DMS153 treated with DMSO at 0.1 percent for 48 hours (cell line): ENCODE measurements at regions not wholly inside any gene's neighbourhood (a gene's known extent, or its start where the extent isn't known, plus 50 kb on each side); places are given as distances from the start of the nearest gene placed in this dataset.
"Not testable (repeated sequence)": the region's sequence is repeated elsewhere in the genome, so short reads cannot be mapped to it uniquely, and the experiment has no call there.

ENCODE experiments used
- DNase-seq: peaks from one replicate; lab custom pipeline; 2025; ENCODE audit not compliant: unreplicated experiment; lab: John Stamatoyannopoulos, UW

DNA sequence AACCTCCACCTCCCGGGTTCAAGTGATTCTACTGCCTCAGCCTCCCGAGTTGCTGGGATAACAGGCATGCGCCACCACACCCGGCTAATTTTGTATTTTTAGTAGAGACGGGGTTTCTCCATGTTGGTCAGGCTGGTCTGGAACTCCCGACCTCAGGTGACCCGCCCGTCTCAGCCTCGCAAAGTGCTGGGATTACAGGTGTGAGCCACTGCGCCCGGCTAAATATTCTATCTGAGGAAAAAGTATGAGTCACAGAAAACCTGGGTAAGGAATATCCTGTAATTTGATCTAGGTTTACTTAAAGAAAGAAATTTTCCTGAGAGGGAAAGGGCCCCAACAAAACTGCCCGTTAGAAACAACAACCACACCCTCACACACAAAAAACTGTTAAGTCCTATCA, 776.2 kb upstream of the NCAM2 start:
- not testable (repeated sequence) for DNase-seq

DNA sequence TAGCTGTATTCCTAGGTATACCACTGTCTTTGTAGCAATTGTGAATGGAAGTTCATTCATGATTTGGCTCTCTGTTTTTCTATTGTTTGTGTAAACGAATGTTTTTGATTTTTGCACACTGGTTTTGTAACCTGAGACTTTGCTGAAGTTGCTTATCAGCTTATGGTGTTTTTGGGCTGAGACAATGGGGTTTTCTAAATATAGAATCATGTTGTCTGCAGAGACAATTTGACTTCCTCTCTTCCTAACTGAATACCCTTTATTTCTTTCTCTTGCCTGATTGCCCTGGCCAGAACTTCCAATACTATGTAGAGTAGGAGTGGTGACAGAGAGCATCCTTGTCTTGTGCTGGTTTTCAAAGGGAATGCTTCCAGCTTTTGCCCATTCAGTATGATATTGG, 761.6 kb upstream of the NCAM2 start:
- not testable (repeated sequence) for DNase-seq

DNA sequence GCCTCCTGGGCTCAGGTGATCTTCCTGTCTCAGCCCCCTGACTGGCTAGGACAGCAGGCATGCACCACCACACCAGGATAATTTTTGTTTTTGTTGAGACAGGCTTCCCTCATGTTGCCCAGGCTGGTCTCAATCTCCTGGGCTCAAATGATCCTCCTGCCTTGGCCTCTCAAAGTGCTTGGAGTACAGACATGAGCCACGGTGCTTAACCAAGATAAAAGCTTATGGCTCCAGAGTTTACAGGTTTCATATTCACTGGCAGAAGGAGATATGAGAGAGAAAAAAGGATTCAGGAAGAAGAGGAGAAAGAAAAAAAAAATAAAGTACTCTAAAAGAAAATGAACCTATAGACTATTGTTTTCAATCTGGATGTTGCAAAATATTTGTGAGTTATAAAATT, 748.8 kb upstream of the NCAM2 start:
- no peak for DNase-seq

DNA sequence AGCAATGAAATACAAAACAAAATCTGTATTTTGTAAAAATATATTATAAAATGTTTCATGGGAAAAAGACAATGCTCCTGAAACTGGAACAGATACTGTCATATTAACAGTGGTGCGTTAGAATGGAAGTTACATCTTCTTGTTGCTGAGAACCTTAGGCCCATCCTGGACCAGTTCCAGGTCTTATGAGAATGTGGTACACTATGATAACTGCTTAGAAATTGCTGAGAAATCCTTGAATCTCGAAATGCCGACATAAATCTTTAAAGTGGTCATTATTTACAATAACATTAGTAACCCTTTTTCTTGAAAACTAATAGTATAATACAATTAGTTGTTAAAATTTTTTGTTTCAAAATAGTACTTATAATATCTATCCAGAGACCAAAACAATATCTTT, 747.9 kb upstream of the NCAM2 start:
- no peak for DNase-seq

DNA sequence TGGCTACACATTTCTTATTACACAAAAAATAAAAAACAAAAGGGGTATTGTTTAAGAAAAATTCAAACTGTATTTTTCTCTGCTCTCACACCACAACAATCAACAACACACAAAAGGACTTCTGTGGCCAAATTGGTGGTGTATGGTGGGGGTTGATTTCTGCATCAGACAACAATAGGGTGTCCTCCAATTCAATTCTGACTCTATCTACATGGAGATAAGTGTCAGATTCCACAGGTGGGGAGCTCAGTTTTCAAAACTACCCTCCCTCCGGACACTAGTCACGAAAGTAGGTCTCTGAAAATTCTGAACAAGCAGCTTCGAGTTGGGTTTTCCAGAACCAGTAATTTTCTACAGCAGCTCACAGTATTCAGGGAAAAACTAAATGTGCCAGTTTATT, 744.9 kb upstream of the NCAM2 start:
- DNase-seq, result no peak

DNA sequence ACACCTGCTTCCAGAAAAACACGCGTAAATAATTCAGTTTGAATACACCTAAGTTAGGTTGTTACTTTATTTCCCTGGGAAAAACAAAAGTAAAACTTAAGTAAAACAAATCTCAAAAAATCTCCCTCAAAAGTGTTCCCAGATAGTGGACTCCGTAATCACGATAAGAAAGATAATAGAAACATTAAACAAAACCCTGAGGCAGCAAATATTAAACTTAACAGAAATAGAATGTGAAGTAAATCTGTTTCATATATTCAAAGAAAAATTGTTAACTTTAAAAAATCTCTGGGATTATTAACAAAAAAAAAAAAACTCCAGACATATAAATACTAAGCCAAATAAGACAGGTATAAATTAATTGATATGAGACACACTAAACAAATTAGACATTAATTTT, 743.2 kb upstream of the NCAM2 start:
- DNase-seq, result no peak

DNA sequence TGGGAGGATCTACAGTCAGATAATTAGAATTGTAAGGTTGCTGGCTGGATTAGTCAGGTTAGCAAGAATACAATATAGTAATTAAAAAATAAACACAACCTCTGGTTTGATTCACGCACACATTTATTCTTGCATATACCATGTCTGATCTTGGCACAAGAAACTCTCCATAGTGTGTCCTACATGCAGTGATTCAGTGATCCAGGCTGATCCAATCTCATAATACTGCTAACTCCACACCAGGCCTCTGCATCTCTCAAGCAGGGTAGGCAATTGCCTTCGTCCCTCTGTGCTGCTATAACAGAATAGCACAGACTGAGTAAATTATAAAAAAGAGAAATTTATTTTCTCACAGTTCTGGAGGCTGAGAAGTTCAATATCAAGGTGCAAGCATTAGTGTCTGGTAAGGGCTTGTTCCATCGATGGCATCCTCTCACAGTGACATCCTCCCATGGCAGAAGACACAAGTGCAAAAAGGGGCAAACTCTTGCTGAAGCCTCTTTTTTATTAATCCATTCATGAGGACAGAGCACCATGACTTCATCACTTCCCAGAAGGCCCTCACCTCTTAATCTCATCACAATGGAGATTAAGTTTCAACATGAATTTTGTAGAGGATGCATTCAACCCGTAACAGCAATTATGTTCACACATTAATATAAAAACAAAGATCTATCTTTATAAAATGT, 741.0 kb upstream of the NCAM2 start:
- DNase-seq, result no peak

DNA sequence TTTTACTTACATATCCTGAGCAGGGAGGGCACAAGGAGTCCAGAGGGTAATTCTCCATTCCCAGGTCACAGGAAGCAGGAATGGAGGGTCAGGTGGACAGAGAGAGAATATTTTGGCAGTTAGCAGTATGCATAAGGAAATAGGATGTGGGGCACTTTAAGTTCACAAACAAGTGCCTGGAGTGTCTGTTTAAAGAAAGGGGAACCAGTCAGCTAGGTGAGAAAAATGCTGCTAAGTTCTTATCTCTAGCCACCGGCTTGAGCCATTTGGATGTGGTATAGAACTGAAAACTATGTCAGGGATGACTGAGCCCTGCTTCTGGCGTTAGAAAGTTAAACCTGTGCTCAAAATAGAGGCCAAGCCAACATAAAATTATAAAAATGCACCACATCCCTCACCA, 739.7 kb upstream of the NCAM2 start:
- no peak for DNase-seq

DNA sequence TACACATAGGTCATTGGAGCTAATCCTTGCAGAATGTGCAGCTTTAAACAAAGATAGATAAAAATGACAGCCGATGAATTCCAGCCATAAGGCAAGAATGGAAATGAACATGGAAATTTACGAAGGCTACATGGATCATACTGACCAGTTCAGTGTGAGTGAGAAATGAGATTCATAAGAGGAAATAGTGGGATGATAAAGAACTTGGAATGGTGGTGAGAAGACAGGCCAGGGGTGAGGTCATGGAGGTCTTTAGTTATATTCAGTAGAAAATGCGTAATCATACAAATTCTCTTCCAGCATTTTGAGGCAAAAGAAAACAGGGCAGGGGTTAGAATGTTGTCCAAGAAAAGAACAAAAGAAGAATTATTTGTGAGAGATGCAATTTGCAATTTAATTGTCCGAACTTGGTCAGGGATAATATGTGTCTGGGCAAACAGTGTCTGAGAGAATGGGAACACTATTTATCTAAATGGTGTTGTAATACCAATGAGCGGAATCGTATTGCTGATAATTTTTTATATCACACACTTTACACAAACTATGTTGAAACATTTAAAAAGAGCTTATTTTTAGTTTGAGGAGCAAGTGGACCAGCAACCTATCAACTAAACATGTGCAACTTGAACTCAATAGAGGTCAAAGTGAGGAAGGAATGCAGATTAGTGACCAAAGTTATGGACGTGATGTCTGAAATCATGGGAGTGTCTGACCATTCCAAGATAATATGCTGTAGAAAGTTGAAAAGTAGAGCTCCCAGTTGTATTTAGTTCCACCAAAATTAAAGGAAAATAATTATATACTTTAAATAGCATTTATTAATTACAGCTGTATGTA, 739.0 kb upstream of the NCAM2 start:
- DNase-seq, result no peak

DNA sequence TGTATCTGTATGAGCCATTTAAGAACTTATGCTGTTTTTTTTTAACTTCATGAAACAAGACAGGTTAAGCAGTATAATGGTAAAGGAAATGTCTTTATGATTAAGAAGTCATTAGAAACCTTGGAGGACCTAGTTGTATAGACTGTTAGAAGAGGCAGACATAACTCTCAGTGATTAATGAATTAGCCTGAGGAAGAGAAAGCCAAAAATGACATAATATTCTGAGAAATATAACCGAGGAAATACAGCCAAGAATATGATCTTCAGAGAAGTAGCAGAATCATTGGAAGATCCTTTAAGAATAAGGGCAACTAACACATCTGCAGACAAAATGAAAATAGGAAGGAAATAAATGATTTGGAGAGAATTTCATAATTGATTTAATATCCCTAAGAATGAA, 738.1 kb upstream of the NCAM2 start:
- DNase-seq, result no peak

DNA sequence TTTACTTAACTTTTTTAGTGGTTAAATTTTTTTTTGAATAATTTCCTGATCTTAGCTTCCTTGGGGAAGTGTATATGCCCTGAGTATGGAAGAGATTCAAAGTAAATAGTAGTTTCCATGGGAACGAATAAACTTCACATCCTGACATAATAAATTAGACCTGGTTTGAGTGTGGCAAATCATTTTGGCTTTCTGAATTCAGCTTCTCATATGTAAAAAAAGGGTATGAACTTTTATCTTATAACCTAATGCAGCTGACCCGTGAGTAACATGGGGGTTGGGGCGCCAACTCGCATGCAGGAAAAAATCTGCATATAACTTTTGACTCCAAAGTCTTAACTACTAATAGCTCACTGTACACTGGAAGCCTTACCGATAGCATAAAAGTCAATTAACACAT, 736.8 kb upstream of the NCAM2 start:
- DNase-seq, result no peak

DNA sequence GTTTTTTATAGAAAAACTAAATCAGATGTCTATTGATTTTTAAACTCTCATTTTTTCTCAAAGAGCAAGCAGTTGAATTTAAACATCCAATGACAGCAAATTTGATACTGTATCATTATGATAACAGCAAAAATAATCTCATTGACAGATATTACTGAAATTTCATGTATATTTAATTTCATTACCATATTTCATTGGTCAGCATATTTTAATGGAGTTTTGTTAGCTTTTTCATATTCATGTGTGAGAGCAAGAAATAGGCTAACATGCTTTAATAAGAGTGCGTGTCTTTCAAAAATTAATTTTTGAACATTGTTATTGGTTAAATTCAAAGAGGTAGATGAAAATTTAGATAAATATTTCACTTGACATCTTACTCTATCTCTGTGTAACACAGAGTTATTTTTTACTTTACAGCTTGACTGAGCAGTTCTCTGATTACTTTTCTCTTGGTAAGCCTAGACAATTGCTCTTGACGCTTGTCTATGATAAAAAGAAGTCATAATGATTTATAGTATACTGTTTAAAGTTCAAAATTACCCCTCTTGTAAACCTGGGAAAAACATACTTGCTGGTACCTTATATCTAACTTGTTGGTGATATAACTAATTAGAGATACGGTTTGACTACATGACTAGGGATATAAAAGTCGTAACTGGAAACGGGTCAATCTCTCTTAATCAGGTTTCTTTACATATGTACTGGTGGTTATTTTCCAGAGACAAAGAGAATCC, 732.3 kb upstream of the NCAM2 start:
- DNase-seq, result no peak

DNA sequence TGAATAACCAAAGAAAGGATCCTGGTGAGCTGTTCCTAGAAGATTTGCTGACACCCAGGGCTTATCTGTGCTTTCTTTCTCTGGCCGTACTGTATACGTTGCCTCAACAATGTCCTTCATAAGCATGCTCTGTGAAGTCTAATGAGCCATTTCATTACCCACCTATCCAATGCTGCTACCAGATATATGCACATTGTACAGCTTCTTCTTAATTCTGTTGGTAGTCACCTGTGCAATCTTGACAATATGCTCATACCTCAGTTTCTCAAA, 731.8 kb upstream of the NCAM2 start:
- no peak for DNase-seq

DNA sequence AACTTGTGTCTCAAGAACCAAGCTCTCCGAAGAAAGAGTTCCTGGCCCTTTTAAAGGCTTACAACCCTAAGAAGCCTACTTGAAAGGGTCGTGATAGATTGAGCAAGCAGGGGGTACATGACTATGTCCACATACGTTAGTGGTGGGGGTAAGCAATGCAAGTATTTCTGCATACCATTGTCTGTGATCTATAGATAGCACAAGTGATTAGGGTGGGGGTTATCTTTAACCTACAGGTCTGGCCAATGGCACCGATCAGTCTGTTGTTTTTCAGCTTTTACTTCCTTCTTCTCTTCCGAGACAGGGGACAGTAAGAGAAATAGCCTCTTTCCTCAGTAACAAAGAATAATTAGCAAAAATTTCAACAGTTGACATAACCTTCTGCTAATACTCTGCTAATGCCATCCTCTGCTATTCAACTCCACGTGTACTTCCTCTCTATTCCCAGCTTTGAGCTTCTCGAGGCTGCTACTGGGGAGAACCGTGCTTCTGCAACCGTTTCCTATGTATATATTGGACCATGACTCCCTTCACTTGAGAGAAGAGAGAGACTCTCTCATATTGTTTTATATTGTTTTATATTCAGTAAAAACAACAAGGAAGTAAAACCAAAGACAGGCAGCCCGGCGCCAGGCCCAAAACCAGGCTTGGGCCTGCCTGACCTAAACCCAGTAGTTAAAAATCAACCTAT, 727.7 kb upstream of the NCAM2 start:
- DNase-seq, result no peak

DNA sequence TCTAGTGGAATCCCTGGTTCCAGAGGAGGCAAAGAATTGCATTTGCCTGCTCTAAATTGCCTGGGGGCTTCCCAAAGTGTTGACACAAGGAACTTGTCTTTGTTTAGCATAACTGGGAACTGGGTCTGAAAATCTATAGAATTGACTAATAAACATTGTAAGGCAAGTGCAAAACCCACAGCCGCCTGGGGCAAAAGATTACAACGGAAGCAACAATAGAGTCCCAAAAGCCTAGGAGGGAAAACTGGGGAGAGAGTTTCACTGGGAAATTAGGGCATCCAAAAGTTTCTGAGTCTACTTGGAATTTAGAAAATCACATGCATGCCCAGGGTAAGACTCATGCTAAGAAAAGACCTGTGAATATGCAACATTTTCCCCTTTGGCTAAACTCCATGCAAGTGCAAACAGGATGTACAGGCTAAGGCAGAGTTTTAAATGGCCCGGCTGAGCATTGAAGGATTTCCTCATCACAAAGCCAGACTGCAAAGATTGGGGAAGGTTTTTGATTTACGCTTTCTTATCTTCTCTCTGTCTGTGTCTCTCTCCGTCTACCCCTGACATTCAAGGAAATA, 725.3 kb upstream of the NCAM2 start:
- no peak for DNase-seq

DNA sequence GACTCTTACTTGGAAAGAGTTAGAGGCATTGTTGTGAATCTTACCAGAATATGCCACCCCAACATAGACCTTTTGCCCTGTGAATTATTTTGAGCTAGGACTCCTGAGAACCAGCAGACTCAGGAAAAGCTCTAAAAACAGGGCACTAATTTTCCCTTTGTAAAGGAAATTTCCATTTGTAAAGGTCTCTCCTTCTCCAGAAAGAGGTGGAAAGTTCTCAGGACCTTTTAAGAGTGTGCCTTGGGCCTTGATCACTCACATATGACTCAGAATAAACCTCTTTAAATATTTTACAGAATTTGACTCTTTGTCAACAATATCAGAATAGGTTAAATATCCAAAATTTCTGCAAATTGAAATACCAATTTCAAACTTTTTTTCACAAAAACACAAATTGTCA, 721.8 kb upstream of the NCAM2 start:
- DNase-seq, result no peak

DNA sequence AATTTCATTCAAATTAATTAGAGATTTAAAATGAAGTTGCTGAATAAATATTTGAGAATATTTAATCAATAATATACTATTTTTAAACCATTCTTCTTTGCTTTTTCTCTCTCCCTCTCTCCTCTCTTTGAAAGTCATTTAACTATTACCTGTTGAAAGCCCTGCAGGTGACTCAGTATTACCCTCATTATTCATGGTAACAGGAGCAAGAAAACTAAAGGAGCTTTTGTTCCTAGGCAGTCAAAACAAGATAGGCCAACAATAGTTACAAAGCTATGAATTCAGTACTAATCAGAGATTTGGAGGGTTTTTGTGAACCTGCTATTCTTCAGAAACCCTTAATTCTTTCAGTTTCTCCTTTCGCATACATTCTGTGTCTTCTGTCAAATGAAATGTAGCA, 721.3 kb upstream of the NCAM2 start:
- no peak for DNase-seq

DNA sequence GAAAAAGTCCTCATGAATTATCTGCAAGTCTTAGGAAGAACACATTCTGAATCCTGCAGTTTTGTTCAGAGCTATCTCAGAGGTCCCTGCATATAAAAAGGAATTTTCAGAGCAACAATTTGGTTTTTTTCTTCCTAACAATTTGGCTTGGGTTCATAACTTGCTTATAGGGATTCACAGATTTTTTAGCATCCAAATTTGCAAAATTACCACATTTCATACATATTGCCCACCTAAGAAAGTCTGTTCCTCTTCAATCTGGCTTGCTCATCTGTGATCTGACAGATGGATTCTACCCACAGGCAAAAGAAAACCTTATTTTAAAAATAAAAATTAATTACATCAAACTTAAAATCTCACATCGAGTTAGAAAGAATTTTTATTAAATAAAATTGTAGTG, 714.4 kb upstream of the NCAM2 start:
- no peak for DNase-seq

DNA sequence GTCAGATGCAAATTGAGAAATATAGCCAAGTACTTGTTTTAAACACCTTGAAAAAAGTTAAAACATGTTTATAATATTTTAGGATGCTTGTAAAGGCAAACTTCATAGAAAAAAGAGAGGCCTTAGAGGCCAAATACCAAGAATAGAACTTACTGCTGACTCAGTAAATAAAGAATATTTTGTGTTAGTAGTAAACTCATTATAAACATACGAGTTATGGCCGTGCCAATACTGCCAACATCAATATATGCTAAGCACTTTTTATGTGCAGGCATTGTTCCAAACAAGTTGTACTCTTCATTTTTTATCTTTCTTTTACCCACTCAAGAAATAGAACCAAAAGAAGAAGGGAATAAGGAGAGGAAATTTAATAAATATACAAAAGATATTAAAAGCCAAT, 705.9 kb upstream of the NCAM2 start:
- no peak for DNase-seq

DNA sequence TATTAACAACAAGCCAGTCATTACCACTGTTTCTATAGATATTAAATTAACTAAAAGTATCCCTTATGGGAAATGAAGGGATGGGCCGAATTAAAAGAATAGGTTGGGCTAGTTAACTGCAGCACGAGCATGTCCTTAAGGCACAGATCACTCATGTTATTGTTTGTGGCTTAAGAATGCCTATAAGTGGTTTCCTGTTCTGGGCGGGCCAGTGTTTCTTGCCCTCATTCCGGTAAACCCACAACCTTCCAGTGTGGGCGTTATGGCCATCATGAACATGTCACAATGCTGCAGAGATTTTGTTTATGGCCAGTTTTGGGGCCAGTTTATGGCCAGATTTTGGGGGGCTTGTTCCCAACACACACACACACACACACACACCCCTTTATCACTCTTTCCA, 705.4 kb upstream of the NCAM2 start:
- DNase-seq, result not testable (repeated sequence)

DNA sequence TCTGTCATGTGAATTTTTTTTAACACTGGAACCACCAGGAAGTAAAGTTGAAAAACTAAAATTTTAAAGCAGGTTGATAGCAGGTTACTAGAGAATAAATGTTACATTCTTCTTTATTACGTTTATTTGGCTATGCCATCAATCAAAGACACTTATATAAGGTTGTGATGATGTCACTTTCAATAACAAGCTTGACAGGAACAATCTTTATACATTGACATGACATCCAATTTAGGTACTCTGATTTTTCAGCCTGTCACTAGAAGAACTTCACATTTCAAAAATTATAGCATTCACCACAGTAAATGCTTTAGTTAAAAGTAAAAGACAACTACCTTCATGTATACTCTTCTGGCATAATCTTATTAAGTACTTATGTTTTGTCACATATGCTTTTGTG, 696.8 kb upstream of the NCAM2 start:
- no peak for DNase-seq
